Cardiac fibroblast (primary cell): ENCODE measurements at regions not wholly inside any gene's neighbourhood (a gene's known extent, or its start where the extent isn't known, plus 50 kb on each side); places are given as distances from the start of the nearest gene placed in this dataset.
"Not testable (repeated sequence)": the region's sequence is repeated elsewhere in the genome, so short reads cannot be mapped to it uniquely, and the experiment has no call there.

Source experiments
- DNase-seq, 2 donors: peaks; one replicate each; pipeline versions ENCODE4 v3.0.0 to v3.0.0-alpha.2; 2010; ENCODE audit warnings: low read depth in 2 of 2
- H3K4me3 ChIP-seq, 2 donors: replicated peaks in 1 of 2; 1 replicate in 1 of 2; 2 replicates in 1 of 2; pipeline ENCODE4 v1.5.1; 2011; ENCODE audit warnings: low read depth in 2 of 2, low read length in 2 of 2, mild to moderate bottlenecking in 2 of 2, moderate library complexity in 1 of 2
- CTCF ChIP-seq: IDR thresholded peaks from one replicate; pipeline ENCODE4 v1.5.1; 2011; ENCODE audit warnings: low read depth, mild to moderate bottlenecking, low read length, inconsistent platforms

- H3K4me3 ChIP-seq, result no peak overlapping the region
- TF ChIP-seq CTCF, result no peak
- no peak for DNase-seq
Observed at GRCh38 chr5:172523146-172523745, 68.9 kb upstream of the SH3PXD2B start.

GRCh38 chr5:172521338-172521932 is 67.1 kb upstream of the SH3PXD2B start:
- no peak overlapping the region for H3K4me3 ChIP-seq
- DNase-seq, result no peak
- no peak for TF ChIP-seq CTCF

GRCh38 chr5:172511952-172512351 is 57.6 kb upstream of the SH3PXD2B start:
- TF ChIP-seq CTCF, result no peak
- no peak overlapping the region for H3K4me3 ChIP-seq

GRCh38 chr5:172509405-172509781 is 55.1 kb upstream of the SH3PXD2B start:
- H3K4me3 ChIP-seq, result no peak overlapping the region
- no peak for TF ChIP-seq CTCF
- no peak for DNase-seq

More at GRCh38 chr5:172511952-172512351, 57.6 kb upstream of the SH3PXD2B start:
- DNase-seq, result no peak

GRCh38 chr5:172508471-172509404 is 54.4 kb upstream of the SH3PXD2B start:
- H3K4me3 ChIP-seq, result no peak overlapping the region
- DNase-seq, result no peak
- no peak for TF ChIP-seq CTCF

GRCh38 chr5:172507485-172507884 is 53.2 kb upstream of the SH3PXD2B start:
- not testable (repeated sequence) for DNase-seq, H3K4me3 ChIP-seq

- no peak overlapping the region for H3K4me3 ChIP-seq
- no peak for TF ChIP-seq CTCF
- no peak for DNase-seq
Observed at GRCh38 chr5:172506921-172507320, 52.6 kb upstream of the SH3PXD2B start.
